ENCODE measurements at regions not wholly inside any gene's neighbourhood (a gene's known extent, or its start where the extent isn't known, plus 50 kb on each side); places are given as distances from the start of the nearest gene placed in this dataset.
"Not testable (repeated sequence)": the region's sequence is repeated elsewhere in the genome, so short reads cannot be mapped to it uniquely, and the experiment has no call there.

GRCh38 chr7:159207393-159207792 is 62.7 kb upstream of the VIPR2 start:
- Histone ChIP-seq H3K27ac (no peak overlapping the region), H3K27me3 (peaks cover 0 to 8% (median 0%) of the 10 kb centered on the region in 7 donors), H3K36me3 (no peaks in the 10 kb centered on the region), H3K4me3 (no peak overlapping the region), H3K4me1 (peaks cover 0 to 22% (median 5%) of the 10 kb centered on the region in 9 donors), H3K9me3 (no peaks in the 10 kb centered on the region)
- no peak for TF ChIP-seq CTCF (IDR thresholded peaks at IDR 0.05)
- intact Hi-C loops (cut with DNase I), result no loop called here
- 63 to 67% methylated on average over 5 of the region's 5 CpGs for WGBS, 2 donors
- DNase-seq, result no peak
- no peak for ATAC-seq

GRCh38 chr7:159205833-159206232 is 61.2 kb upstream of the VIPR2 start:
- Histone ChIP-seq H3K27ac (no peak overlapping the region), H3K9me3 (no peaks in the 10 kb centered on the region), H3K4me1 (peaks cover 0 to 8% (median 0%) of the 10 kb centered on the region in 9 donors), H3K36me3 (no peaks in the 10 kb centered on the region), H3K4me3 (no peak overlapping the region), H3K27me3 (peaks cover 0 to 8% (median 0%) of the 10 kb centered on the region in 7 donors)
- TF ChIP-seq CTCF (IDR thresholded peaks at IDR 0.05), result no peak
- DNase-seq (no peak), ATAC-seq (no peak)
- WGBS, 2 donors, result 77 to 84% methylated on average over 5 of the region's 5 CpGs
- intact Hi-C loops (cut with DNase I), result no loop called here

GRCh38 chr7:159204664-159205063 is 60.0 kb upstream of the VIPR2 start:
- peaks cover 0 to 8% (median 0%) of the 10 kb centered on the region in 7 donors for H3K27me3 ChIP-seq
- H3K4me3 ChIP-seq, result no peak overlapping the region
- no peaks in the 10 kb centered on the region for H3K4me1 ChIP-seq
- H3K27ac ChIP-seq, result no peak overlapping the region
- no peak for TF ChIP-seq CTCF (IDR thresholded peaks at IDR 0.05)
- DNase-seq (no peak), ATAC-seq (no peak)
- intact Hi-C loops (cut with DNase I), result no loop called here
- no peaks in the 10 kb centered on the region for H3K9me3 ChIP-seq
- H3K36me3 ChIP-seq, result no peaks in the 10 kb centered on the region
- 92 to 94% methylated on average over 10 of the region's 10 CpGs for WGBS, 2 donors

GRCh38 chr7:159203253-159203652 is 58.6 kb upstream of the VIPR2 start:
- H3K9me3 ChIP-seq; H3K4me1 ChIP-seq; H3K36me3 ChIP-seq; ATAC-seq; H3K4me3 ChIP-seq; intact Hi-C loops (cut with DNase I); H3K27me3 ChIP-seq; DNase-seq; H3K27ac ChIP-seq: not testable (repeated sequence)
- 92 to 95% methylated on average over 8 to 9 of the region's 9 CpGs for WGBS, 2 donors

- Histone ChIP-seq H3K27ac (no peak overlapping the region), H3K4me3 (no peak overlapping the region), H3K4me1 (peaks cover 0 to 11% (median 9%) of the 10 kb centered on the region in 9 donors), H3K36me3 (no peaks in the 10 kb centered on the region), H3K9me3 (no peaks in the 10 kb centered on the region), H3K27me3 (peaks cover 0 to 8% (median 0%) of the 10 kb centered on the region in 7 donors)
- no peak for DNase-seq
- TF ChIP-seq CTCF (IDR thresholded peaks at IDR 0.05), result no peak
- ATAC-seq, result no peak
- intact Hi-C loops (cut with DNase I), result no loop called here
- WGBS, 2 donors, result 88 to 91% methylated on average over 16 of the region's 16 CpGs
Observed at GRCh38 chr7:159201722-159202330, 57.2 kb upstream of the VIPR2 start.

Data from heart right ventricle (tissue), 16 donors.